H1 (cell line): ENCODE measurements at regions not wholly inside any gene's neighbourhood (a gene's known extent, or its start where the extent isn't known, plus 50 kb on each side); places are given as distances from the start of the nearest gene placed in this dataset.

Experiments used
- CTCF ChIA-PET: fragments of 300-600 bp; sonication (Branson Sonifier 250); formaldehyde crosslinking; loops from one replicate; lab custom pipeline; 2021; ENCODE audit not compliant: partially characterized antibody; lab: Charles Lee
- POLR2A ChIA-PET: fragments of 300-600 bp; sonication (Branson Sonifier 250); formaldehyde crosslinking; loops from one replicate; lab custom pipeline; 2021; ENCODE audit warnings: inconsistent platforms; ENCODE audit not compliant: partially characterized antibody; lab: Charles Lee
- DNase-seq, 2 experiments: peaks; one replicate each; pipeline versions ENCODE4 v3.0.0 to v3.0.0-alpha.2; 2010 to 2022; ENCODE audit warnings: low spot score in 2 of 2, low read depth in 1 of 2, mixed read lengths in 1 of 2
- FAIRE-seq: peaks from 2 replicates; lab custom pipeline; 2011; peaks lifted over from hg19 to GRCh38; lab: Jason Lieb, UNC
- H2AFZ ChIP-seq: 2 replicates; pipeline ENCODE4 v1.8.1; 2012; ENCODE audit warnings: low read length, inconsistent platforms
- H2AK5ac ChIP-seq: 2 replicates; pipeline ENCODE4 v1.6.1; 2013; ENCODE audit warnings: low read depth, low read length
- H2BK120ac ChIP-seq: replicated peaks from 2 replicates; pipeline ENCODE3; 2013; ENCODE audit warnings: low read depth, low read length, inconsistent platforms
- H2BK12ac ChIP-seq: 2 replicates; pipeline ENCODE4 v1.6.1; 2013; ENCODE audit warnings: low read depth, low read length
- H2BK15ac ChIP-seq: 2 replicates; pipeline ENCODE4 v1.6.1; 2013; ENCODE audit warnings: low read length
- H2BK20ac ChIP-seq: 2 replicates; pipeline ENCODE4 v1.6.1; 2013; ENCODE audit warnings: low read length
- H2BK5ac ChIP-seq: 2 replicates; pipeline ENCODE4 v1.6.1; 2013; ENCODE audit warnings: low read depth, low read length
- H3K14ac ChIP-seq: 2 replicates; pipeline ENCODE4 v1.6.1; 2013; ENCODE audit warnings: inconsistent platforms; ENCODE audit not compliant: insufficient read length
- H3K18ac ChIP-seq: 2 replicates; pipeline ENCODE4 v1.6.1; 2013; ENCODE audit warnings: low read length; ENCODE audit errors: extremely low read depth
- H3K23ac ChIP-seq: 2 replicates; pipeline ENCODE4 v1.6.1; 2013; ENCODE audit warnings: inconsistent platforms; ENCODE audit not compliant: insufficient read length
- H3K23me2 ChIP-seq: 2 replicates; pipeline ENCODE4 v1.6.1; 2013; ENCODE audit warnings: low read depth, low read length
- H3K27ac ChIP-seq: 2 replicates; pipeline ENCODE4 v1.6.1; 2011; ENCODE audit warnings: low read depth, low read length, inconsistent platforms
- H3K27me3 ChIP-seq, 4 experiments: replicated peaks in 1 of 4; 1 replicate in 1 of 4; 2 replicates in 3 of 4; pipeline versions ENCODE4 v1.6.1 to v1.8.1; 2011 to 2013; ENCODE audit warnings: low read length in 3 of 4, mild to moderate bottlenecking in 3 of 4, inconsistent platforms in 2 of 4, mixed read lengths in 2 of 4, moderate library complexity in 1 of 4; ENCODE audit not compliant: control insufficient read depth in 3 of 4, insufficient read depth in 3 of 4; ENCODE audit errors: extremely low read depth in 1 of 4
- H3K36me3 ChIP-seq, 4 experiments: 2 replicates each; pipeline versions ENCODE4 v1.6.1 to v1.8.1; 2011 to 2013; ENCODE audit warnings: mild to moderate bottlenecking in 4 of 4, low read length in 3 of 4, moderate library complexity in 2 of 4, control low read depth in 1 of 4, inconsistent platforms in 1 of 4; ENCODE audit not compliant: insufficient read depth in 4 of 4, control insufficient read depth in 2 of 4
- H3K4ac ChIP-seq: replicated peaks from 2 replicates; pipeline ENCODE3; 2013; ENCODE audit warnings: low read length, low read depth, mixed read lengths, inconsistent platforms; ENCODE audit not compliant: insufficient read length
- H3K4me1 ChIP-seq, 4 experiments: replicated peaks in 1 of 4; 1 replicate in 1 of 4; 2 replicates in 3 of 4; pipeline versions ENCODE4 v1.6.1 to v1.8.1; 2011 to 2013; ENCODE audit warnings: low read length in 3 of 4, inconsistent platforms in 2 of 4, mixed read lengths in 1 of 4; ENCODE audit not compliant: insufficient read depth in 4 of 4, control insufficient read depth in 3 of 4
- H3K4me2 ChIP-seq, 2 experiments: 2 replicates each; pipeline versions ENCODE4 v1.6.1 to v1.8.1; 2011 to 2013; ENCODE audit warnings: low read depth in 2 of 2, low read length in 2 of 2, control low read depth in 1 of 2, inconsistent platforms in 1 of 2, mild to moderate bottlenecking in 1 of 2; ENCODE audit not compliant: insufficient read depth in 1 of 2
- H3K4me3 ChIP-seq, 4 experiments: fragments of 200-600, 300-600 bp in 1 of 4; sonication (generic), shearing (Covaris generic), sonication (Bioruptor Twin) in 1 of 4; 2 replicates each; pipeline versions ENCODE4 v1.5.1 to v1.8.1; 2011 to 2016; ENCODE audit warnings: low read length in 4 of 4, low read depth in 3 of 4, control low read depth in 2 of 4, inconsistent platforms in 2 of 4, mild to moderate bottlenecking in 2 of 4, mixed read lengths in 1 of 4, moderate library complexity in 1 of 4; ENCODE audit not compliant: insufficient read depth in 2 of 4; ENCODE audit errors: extremely low read depth in 1 of 4
- H3K56ac ChIP-seq: replicated peaks from 2 replicates; pipeline ENCODE3; 2013; ENCODE audit warnings: low read depth, mild to moderate bottlenecking, mixed read lengths, low read length, inconsistent platforms; ENCODE audit not compliant: insufficient read length
- H3K79me1 ChIP-seq: 2 replicates; pipeline ENCODE4 v1.6.1; 2013; ENCODE audit warnings: low read depth, low read length, control low read depth
- H3K79me2 ChIP-seq, 2 experiments: 2 replicates each; pipeline versions ENCODE4 v1.6.1 to v1.8.1; 2012 to 2013; ENCODE audit warnings: low read length in 2 of 2, mild to moderate bottlenecking in 2 of 2, inconsistent platforms in 1 of 2; ENCODE audit not compliant: insufficient read depth in 2 of 2, control insufficient read depth in 1 of 2
- H3K9ac ChIP-seq, 4 experiments: replicated peaks in 1 of 4; 1 replicate in 1 of 4; 2 replicates in 3 of 4; pipeline versions ENCODE4 v1.6.1 to v1.8.1; 2011 to 2013; ENCODE audit warnings: low read depth in 3 of 4, low read length in 3 of 4, control low read depth in 2 of 4, mild to moderate bottlenecking in 2 of 4, moderate library complexity in 2 of 4, inconsistent platforms in 1 of 4; ENCODE audit errors: extremely low read depth in 1 of 4
- H3K9me3 ChIP-seq, 2 experiments: 2 replicates each; pipeline versions ENCODE4 v1.6.1 to v1.8.1; 2012 to 2013; ENCODE audit warnings: mild to moderate bottlenecking in 2 of 2, moderate library complexity in 2 of 2, control low read depth in 1 of 2, inconsistent platforms in 1 of 2, low read depth in 1 of 2, low read length in 1 of 2, mixed read lengths in 1 of 2; ENCODE audit not compliant: insufficient read depth in 2 of 2
- H4K20me1 ChIP-seq, 2 experiments: replicated peaks in 1 of 2; 2 replicates each; pipeline versions ENCODE3 to v1.8.1; 2011 to 2013; ENCODE audit warnings: inconsistent platforms in 2 of 2, low read length in 2 of 2, mild to moderate bottlenecking in 1 of 2; ENCODE audit not compliant: insufficient read depth in 2 of 2, control insufficient read depth in 1 of 2
- H4K5ac ChIP-seq: 2 replicates; pipeline ENCODE4 v1.6.1; 2013; ENCODE audit warnings: low read length, low read depth, mixed read lengths, inconsistent platforms; ENCODE audit not compliant: insufficient read length
- H4K8ac ChIP-seq: 2 replicates; pipeline ENCODE4 v1.8.0; 2013; ENCODE audit warnings: mild to moderate bottlenecking, moderate library complexity, low read length, inconsistent platforms; ENCODE audit not compliant: insufficient read depth; ENCODE audit errors: extremely low read depth
- H4K91ac ChIP-seq: replicated peaks from 2 replicates; pipeline ENCODE3; 2013; ENCODE audit warnings: low read length, mixed read lengths, inconsistent platforms; ENCODE audit not compliant: insufficient read length
- BACH1 ChIP-seq: IDR thresholded peaks from 2 replicates; pipeline ENCODE4 v1.6.1; 2012; ENCODE audit warnings: low read length, improper control_type of control experiment
- BCL11A ChIP-seq, 2 experiments: IDR thresholded peaks; one replicate each; pipeline ENCODE4 v1.6.1; 2011; ENCODE audit warnings: low read depth in 2 of 2, low read length in 2 of 2, mild to moderate bottlenecking in 2 of 2
- CHD1 ChIP-seq: IDR thresholded peaks from 2 replicates; pipeline ENCODE4 v1.6.1; 2012; ENCODE audit warnings: low read depth, low read length, improper control_type of control experiment
- HDAC2 ChIP-seq, 2 experiments: fragments of 300-600 bp in 1 of 2; sonication (generic) in 1 of 2; IDR thresholded peaks; 2 replicates each; pipeline ENCODE4 v1.6.1; 2011 to 2012; ENCODE audit warnings: low read depth in 2 of 2, low read length in 2 of 2, mild to moderate bottlenecking in 2 of 2, moderate library complexity in 2 of 2, borderline replicate concordance in 1 of 2, inconsistent platforms in 1 of 2
- MAFK ChIP-seq: IDR thresholded peaks from 2 replicates; pipeline ENCODE4 v1.6.1; 2012; ENCODE audit warnings: low read depth, mild to moderate bottlenecking, improper control_type of control experiment, low read length
- NANOG ChIP-seq: IDR thresholded peaks from 2 replicates; pipeline ENCODE4 v1.6.1; 2011; ENCODE audit warnings: low read length, low read depth, mild to moderate bottlenecking, inconsistent platforms; ENCODE audit not compliant: insufficient read depth, poor library complexity, severe bottlenecking
- POLR2A ChIP-seq, 2 experiments: IDR thresholded peaks; 1 replicate in 1 of 2; 2 replicates in 1 of 2; pipeline ENCODE4 v1.6.1; 2011; ENCODE audit warnings: low read depth in 2 of 2, low read length in 2 of 2, mild to moderate bottlenecking in 2 of 2; ENCODE audit errors: control extremely low read depth in 1 of 2
- SRF ChIP-seq: IDR thresholded peaks from 2 replicates; pipeline ENCODE4 v1.6.1; 2011; ENCODE audit warnings: mild to moderate bottlenecking, low read depth, low read length, moderate library complexity
- TEAD4 ChIP-seq: IDR thresholded peaks from 2 replicates; pipeline ENCODE4 v1.6.1; 2012; ENCODE audit warnings: low read depth, low read length, inconsistent platforms, mixed read lengths
- WGBS, 2 experiments: shearing (Covaris generic) in 1 of 2; methylation state at CpG; one replicate each; pipeline versions ENCODE4 v1.1.6 to v1.1.7; 2013 to 2015; ENCODE audit warnings: low lambda C conversion rate in 2 of 2, mixed read lengths in 2 of 2, inconsistent platforms in 1 of 2, low coverage in 1 of 2, missing lambda C conversion rate in 1 of 2; ENCODE audit not compliant: insufficient replicate concordance in 2 of 2, insufficient coverage in 1 of 2, insufficient read length in 1 of 2; ENCODE audit errors: extremely low coverage in 1 of 2, missing lambda C conversion rate in 1 of 2; 5-methylcytosine and 5-hydroxymethylcytosine counted together
- TF ChIP-seq, protein P1 (sequence below): IDR thresholded peaks from 2 replicates; pipeline ENCODE4 v1.6.1; 2011; ENCODE audit warnings: low read depth, mild to moderate bottlenecking, low read length; ENCODE audit not compliant: insufficient read depth
- TF ChIP-seq, protein P2 (sequence below): IDR thresholded peaks from 2 replicates; pipeline ENCODE4 v1.6.1; 2012; ENCODE audit warnings: low read length, inconsistent platforms

- no peak overlapping the region for H3K4me2 ChIP-seq
These were observed 459.5 kb downstream of the RMST start for GRCh38 chr12:97921979-97922722.

More at GRCh38 chr12:97921979-97922722, 459.5 kb downstream of the RMST start:
- Histone ChIP-seq H3K4me1 (no peaks in the 10 kb centered on the region), H2AFZ (no peak overlapping the region), H2BK20ac (no peak overlapping the region), H3K18ac (no peak overlapping the region), H2BK12ac (no peak overlapping the region), H3K9me3 (no peaks in the 10 kb centered on the region), H3K4me3 (no peak overlapping the region), H3K56ac (no peak overlapping the region), H3K9ac (no peak overlapping the region), H3K27ac (no peak overlapping the region), H3K79me1 (no peaks in the 10 kb centered on the region), H2BK5ac (no peak overlapping the region), H4K5ac (no peak overlapping the region), H4K8ac (no peak overlapping the region), H3K23ac (no peak overlapping the region), H4K20me1 (no peaks in the 10 kb centered on the region), H3K23me2 (no peaks in the 10 kb centered on the region), H2AK5ac (no peak overlapping the region), H3K14ac (no peak overlapping the region), H2BK15ac (no peak overlapping the region), H3K27me3 (no peaks in the 10 kb centered on the region), H3K4ac (no peak overlapping the region), H4K91ac (no peak overlapping the region), H3K36me3 (no peaks in the 10 kb centered on the region), H3K79me2 (no peaks in the 10 kb centered on the region), H2BK120ac (no peak overlapping the region)
- no peak for TF ChIP-seq POLR2A (IDR thresholded peaks at IDR 0.05; ENCODE audit: control extremely low read depth in 1 of 2, low read depth in 2 of 2, low read length in 2 of 2)
- TF ChIP-seq CHD1: no peak
- TF ChIP-seq, protein P1, sequence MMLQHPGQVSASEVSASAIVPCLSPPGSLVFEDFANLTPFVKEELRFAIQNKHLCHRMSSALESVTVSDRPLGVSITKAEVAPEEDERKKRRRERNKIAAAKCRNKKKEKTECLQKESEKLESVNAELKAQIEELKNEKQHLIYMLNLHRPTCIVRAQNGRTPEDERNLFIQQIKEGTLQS: no peak
- no peak for TF ChIP-seq TEAD4
- no peak for TF ChIP-seq SRF
- no peak for TF ChIP-seq HDAC2 (IDR thresholded peaks at IDR 0.05; ENCODE audit: borderline replicate concordance in 1 of 2, low read depth in 2 of 2, low read length in 2 of 2)
- TF ChIP-seq NANOG: no peak
- no peak for TF ChIP-seq BCL11A (IDR thresholded peaks at IDR 0.05; ENCODE audit: low read depth in 2 of 2, low read length in 2 of 2)
- TF ChIP-seq BACH1: no peak
- TF ChIP-seq, protein P2, sequence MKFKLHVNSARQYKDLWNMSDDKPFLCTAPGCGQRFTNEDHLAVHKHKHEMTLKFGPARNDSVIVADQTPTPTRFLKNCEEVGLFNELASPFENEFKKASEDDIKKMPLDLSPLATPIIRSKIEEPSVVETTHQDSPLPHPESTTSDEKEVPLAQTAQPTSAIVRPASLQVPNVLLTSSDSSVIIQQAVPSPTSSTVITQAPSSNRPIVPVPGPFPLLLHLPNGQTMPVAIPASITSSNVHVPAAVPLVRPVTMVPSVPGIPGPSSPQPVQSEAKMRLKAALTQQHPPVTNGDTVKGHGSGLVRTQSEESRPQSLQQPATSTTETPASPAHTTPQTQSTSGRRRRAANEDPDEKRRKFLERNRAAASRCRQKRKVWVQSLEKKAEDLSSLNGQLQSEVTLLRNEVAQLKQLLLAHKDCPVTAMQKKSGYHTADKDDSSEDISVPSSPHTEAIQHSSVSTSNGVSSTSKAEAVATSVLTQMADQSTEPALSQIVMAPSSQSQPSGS: no peak
- TF ChIP-seq MAFK: no peak
- ChIA-PET CTCF (interaction anchor here (0.6 to 2.6 kb wide), 3 partner anchors 39 to 621 kb away, joined by 3 to 7 read pairs (median 3); no protein-coding TSS in a partner anchor), POLR2A (no interaction called here)
- FAIRE-seq (no peak), DNase-seq (no peak)
- 71% methylated on average over 1 of the region's 1 CpG; no CpG with 5 or more reads in 1 of the 2 experiments for WGBS, 2 experiments
